ENCODE measurements at regions not wholly inside any gene's neighbourhood (a gene's known extent, or its start where the extent isn't known, plus 50 kb on each side); places are given as distances from the start of the nearest gene placed in this dataset.

DNA sequence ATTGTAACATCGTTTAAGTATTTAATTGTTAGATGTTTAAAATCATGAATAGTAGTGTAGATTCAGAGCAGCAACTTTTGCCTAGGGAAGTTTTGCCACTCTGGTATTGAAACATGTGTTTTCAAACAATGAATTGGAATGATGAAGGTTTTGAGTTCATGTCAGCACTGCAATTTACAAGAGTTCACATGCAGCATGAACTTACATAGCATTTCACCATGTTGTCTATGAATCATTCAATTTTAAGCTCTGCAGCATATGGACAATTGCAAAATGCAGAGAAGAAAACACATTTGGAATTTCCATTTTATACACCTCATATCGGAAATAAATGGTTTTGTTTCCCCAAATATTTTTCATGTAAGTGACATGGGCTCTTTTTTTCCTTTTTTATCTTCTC lies 170.7 kb upstream of the CDKN3 start:
- intact Hi-C loops (cut with micrococcal nuclease): no loop called here
- no peaks in the 10 kb centered on the region for H3K4me1 Mint-ChIP-seq (ENCODE audit: low read depth)
- no peak overlapping the region for H3K27ac Mint-ChIP-seq
- ChIA-PET POLR2A (no interaction called here), CTCF (no interaction called here)
- H3K4me3 Mint-ChIP-seq: no peak overlapping the region
- H3K36me3 Mint-ChIP-seq: no peaks in the 10 kb centered on the region
- H3K27me3 Mint-ChIP-seq: peaks cover 27% of the 10 kb centered on the region
- DNase-seq: no peak
- H3K9me3 Mint-ChIP-seq: no peaks in the 10 kb centered on the region

DNA sequence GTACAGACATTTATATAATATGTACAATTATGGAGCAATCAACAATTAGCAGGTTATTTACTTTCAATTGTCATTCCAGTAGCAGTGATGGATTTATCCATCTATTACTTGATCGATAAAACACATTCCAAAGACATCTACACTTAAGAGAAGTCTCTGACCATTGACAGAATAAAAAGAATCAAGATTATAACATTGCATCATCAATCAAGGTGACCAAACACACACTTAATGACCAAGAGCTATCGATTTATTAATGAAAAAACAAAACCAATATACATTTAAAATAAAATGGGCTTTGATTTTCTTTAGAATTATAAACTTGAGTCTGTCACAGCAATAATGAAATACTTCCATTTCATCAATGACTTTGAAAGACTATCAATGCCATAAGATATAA lies 170.2 kb upstream of the CDKN3 start:
- POLR2A ChIA-PET: no interaction called here
- intact Hi-C loops (cut with micrococcal nuclease): no loop called here
- Mint-ChIP-seq H3K4me3 (no peak overlapping the region), H3K9me3 (no peaks in the 10 kb centered on the region), H3K4me1 (ENCODE audit: low read depth) (no peaks in the 10 kb centered on the region), H3K27me3 (peaks cover 22% of the 10 kb centered on the region), H3K36me3 (no peaks in the 10 kb centered on the region), H3K27ac (no peak overlapping the region)
- DNase-seq: no peak
- CTCF ChIA-PET: no interaction called here

DNA sequence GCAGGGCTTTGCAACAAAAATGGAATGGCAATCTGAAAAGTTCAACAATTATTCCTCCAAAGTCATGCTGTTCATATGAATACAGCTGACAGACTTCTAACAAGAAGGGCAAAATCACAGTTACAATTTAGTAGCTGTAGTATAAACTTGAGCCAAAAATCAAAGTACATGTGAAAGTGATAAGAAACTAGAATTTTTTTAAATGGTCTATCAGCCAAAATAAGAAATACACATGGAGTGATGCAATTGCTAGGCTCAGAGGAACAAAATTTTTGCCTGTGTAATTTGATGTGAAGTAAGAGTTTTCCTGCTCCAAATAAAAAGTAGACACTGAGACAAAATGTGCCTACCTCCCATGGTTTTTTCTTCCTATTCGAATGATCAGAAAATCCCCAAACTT lies 167.7 kb upstream of the CDKN3 start:
- H3K9me3 Mint-ChIP-seq: no peaks in the 10 kb centered on the region
- CTCF ChIA-PET: no interaction called here
- no peak for DNase-seq
- H3K4me1 Mint-ChIP-seq (ENCODE audit: low read depth): no peaks in the 10 kb centered on the region
- H3K27ac Mint-ChIP-seq: no peak overlapping the region
- H3K27me3 Mint-ChIP-seq: peaks cover 7% of the 10 kb centered on the region
- H3K4me3 Mint-ChIP-seq: no peak overlapping the region
- no peaks in the 10 kb centered on the region for H3K36me3 Mint-ChIP-seq
- POLR2A ChIA-PET: no interaction called here
- intact Hi-C loops (cut with micrococcal nuclease): no loop called here

DNA sequence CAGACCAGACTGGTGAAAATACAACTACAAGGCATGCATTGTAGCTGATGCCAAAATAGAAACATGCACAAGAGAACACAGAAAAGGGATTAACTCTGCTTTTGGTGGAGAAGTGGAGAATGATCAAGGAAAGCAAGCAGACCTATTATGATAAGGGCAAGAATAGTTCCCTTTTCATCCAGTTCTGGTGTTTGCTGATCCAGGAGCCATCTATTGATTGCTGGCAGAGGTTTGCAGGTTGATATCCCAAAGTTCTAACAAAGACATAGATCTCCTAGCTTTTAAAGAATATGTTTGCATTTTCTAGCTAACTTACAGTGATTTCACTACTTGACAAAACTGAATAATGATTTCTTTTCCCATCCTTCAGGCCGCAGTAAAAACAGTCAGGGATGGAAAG lies 166.2 kb upstream of the CDKN3 start:
- ChIA-PET POLR2A (no interaction called here), CTCF (no interaction called here)
- intact Hi-C loops (cut with micrococcal nuclease): no loop called here
- Mint-ChIP-seq H3K4me1 (ENCODE audit: low read depth) (no peaks in the 10 kb centered on the region), H3K4me3 (no peak overlapping the region), H3K27ac (no peak overlapping the region), H3K9me3 (no peaks in the 10 kb centered on the region), H3K36me3 (no peaks in the 10 kb centered on the region), H3K27me3 (peaks cover 10% of the 10 kb centered on the region)
- DNase-seq: no peak

DNA sequence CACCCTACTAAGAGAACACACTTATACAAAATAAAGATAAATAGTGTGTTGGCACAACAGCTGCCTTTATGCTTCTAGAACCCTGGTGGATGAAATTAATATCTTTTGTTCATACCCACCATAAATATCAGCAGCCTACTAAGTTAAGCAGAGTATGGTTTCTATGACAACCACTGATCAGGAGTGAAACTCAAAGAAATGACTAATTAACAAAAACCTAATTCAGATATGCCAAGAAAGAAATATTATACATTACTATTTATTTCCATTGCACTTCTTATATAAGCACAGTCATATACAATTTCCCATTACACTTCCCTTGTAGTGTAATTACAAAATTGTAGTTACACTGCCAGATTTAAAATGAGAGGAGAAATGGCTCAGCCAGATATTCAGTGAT lies 164.1 kb upstream of the CDKN3 start:
- CTCF ChIA-PET: no interaction called here
- intact Hi-C loops (cut with micrococcal nuclease): no loop called here

DNA sequence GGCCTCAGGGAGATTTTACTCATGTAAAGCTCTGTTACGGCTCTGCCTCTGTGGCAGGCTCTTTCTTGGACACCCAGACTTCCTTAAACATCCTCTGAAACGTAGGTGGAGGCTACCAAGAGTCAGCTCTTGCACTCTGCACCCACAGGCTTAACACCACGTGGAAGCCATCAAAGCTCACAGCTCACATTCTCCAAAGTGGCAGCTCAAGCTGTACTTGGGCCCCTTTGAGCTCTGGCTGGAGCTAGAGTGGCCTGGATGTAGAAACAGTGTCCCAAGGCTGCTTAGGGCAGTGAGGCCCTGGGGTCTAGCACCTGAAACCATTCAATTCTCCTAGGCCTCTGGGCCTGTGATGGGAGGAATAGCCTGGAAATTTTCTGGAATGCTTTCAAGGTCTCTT lies 155.3 kb upstream of the CDKN3 start:
- H3K36me3 Mint-ChIP-seq: no peaks in the 10 kb centered on the region
- H3K27me3 Mint-ChIP-seq: no peaks in the 10 kb centered on the region
- no peak for DNase-seq
- H3K4me1 Mint-ChIP-seq (ENCODE audit: low read depth): no peaks in the 10 kb centered on the region
- no peak overlapping the region for H3K4me3 Mint-ChIP-seq
- ChIA-PET POLR2A (no interaction called here), CTCF (no interaction called here)
- no peaks in the 10 kb centered on the region for H3K9me3 Mint-ChIP-seq
- no peak overlapping the region for H3K27ac Mint-ChIP-seq
- intact Hi-C loops (cut with micrococcal nuclease): no loop called here

More for the DNA sequence above, 164.1 kb upstream of the CDKN3 start:
- Mint-ChIP-seq H3K9me3 (no peaks in the 10 kb centered on the region), H3K36me3 (no peaks in the 10 kb centered on the region), H3K4me1 (ENCODE audit: low read depth) (no peaks in the 10 kb centered on the region), H3K27ac (no peak overlapping the region), H3K27me3 (peaks cover 8% of the 10 kb centered on the region), H3K4me3 (no peak overlapping the region)
- POLR2A ChIA-PET: no interaction called here
- no peak for DNase-seq

DNA sequence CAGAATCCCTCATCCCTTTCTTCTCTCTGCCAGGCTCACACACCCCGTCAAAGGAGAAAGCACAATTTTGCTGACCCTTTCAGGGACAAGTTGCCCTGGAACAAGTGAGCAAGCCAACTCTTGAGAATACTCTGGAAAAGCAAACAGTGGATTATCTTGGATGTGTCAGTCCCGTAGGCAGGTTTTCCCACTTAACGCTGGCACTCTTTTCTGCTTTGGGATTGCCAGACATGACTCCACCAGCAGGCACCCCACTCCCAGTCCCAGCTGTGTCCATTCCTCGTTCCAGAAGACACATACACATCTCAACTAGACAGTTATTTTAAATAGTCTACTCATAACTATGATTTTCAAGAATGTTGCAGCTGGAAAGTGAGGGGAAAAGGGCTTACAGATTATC lies 145.5 kb upstream of the CDKN3 start:
- Mint-ChIP-seq H3K27ac (no peak overlapping the region), H3K4me3 (no peak overlapping the region), H3K9me3 (no peaks in the 10 kb centered on the region), H3K4me1 (ENCODE audit: low read depth) (peaks cover 6% of the 10 kb centered on the region), H3K27me3 (peaks cover 12% of the 10 kb centered on the region), H3K36me3 (no peaks in the 10 kb centered on the region)
- POLR2A ChIA-PET: no interaction called here
- intact Hi-C loops (cut with micrococcal nuclease): no loop called here
- no peak for DNase-seq
- CTCF ChIA-PET: interaction anchor here (0.6 kb wide), 1 partner anchor 1244 kb away, joined by 4 read pairs; no protein-coding TSS in a partner anchor

DNA sequence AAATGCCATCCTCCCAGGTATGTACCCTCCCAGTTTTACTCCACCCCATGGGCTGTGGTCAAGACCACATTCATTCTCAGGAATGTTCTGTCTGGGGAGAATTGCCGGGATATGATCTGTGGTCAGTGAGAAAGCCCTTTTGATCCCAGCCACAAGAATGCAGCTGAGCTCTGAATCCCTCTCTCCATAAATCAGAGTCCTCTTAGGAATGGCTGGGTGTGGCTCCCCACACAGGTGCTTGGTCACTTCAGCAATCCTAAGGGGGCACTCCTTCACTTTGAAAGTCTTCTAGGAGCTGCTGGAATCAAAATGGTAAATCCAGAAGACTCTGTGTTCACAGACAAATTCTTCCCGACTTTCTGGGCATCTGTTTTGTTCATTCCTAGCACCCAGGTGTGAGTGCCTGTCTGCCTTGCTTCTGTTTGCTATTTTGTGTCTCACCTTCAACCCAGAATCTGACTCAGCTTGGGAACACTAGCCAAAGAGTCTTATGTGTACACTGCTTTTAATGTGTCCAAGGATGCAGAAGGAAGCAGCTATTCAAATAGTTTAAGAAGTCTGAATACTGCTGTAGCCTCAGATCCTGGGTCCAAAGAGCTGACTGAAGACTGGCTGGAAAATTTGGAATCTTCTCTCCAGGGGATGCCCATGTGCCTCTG lies 144.6 kb upstream of the CDKN3 start:
- POLR2A ChIA-PET: no interaction called here
- CTCF ChIA-PET: interaction anchor here (0.6 kb wide), 1 partner anchor 1244 kb away, joined by 4 read pairs; no protein-coding TSS in a partner anchor
- Mint-ChIP-seq H3K27ac (no peak overlapping the region), H3K4me3 (no peak overlapping the region), H3K4me1 (ENCODE audit: low read depth) (peaks cover 6% of the 10 kb centered on the region), H3K36me3 (no peaks in the 10 kb centered on the region), H3K9me3 (no peaks in the 10 kb centered on the region), H3K27me3 (peaks cover 12% of the 10 kb centered on the region)
- intact Hi-C loops (cut with micrococcal nuclease): no loop called here
- DNase-seq: no peak

DNA sequence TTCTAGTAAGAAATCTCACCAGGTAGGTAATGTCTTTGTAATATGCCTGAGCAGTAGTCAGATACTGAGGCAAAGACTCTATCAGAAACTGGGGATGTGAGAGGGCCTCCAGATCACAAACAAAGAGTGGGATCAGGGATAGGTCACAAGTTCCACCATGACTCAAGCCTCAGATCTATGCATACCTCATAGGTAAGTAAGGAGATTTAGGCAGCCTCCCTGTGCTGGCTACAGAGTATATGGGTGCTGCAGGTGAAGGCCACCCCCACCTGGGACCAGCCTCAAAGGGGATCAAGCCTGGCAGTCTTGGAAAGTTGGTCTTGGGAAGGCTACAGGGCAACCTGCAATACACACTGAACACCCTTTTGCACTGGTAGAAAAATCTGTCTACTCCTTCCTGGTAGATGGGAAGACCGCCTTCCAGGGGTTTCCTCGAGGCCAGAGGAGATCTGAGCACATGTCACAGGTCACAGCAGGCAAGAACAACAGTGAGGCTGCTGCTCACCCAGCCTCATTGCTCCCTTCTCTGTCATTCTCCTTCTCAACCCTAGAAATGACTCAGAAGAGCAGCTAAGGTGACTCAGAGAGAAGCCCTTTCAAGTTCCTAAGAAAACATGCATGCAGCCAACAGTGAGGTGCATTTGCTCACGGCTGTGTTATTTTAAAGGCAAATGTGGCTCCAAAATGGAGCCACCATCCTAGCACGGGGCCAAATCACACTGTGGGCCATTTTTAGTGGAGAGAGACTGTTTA lies 143.4 kb upstream of the CDKN3 start:
- intact Hi-C loops (cut with micrococcal nuclease): no loop called here
- Mint-ChIP-seq H3K4me1 (ENCODE audit: low read depth) (peaks cover 6% of the 10 kb centered on the region), H3K4me3 (no peak overlapping the region), H3K36me3 (no peaks in the 10 kb centered on the region), H3K9me3 (no peaks in the 10 kb centered on the region), H3K27ac (no peak overlapping the region), H3K27me3 (peaks cover 12% of the 10 kb centered on the region)
- ChIA-PET POLR2A (no interaction called here), CTCF (interaction anchor here (1.5 to 1.8 kb wide), 2 partner anchors 76 to 95 kb away, joined by 3 to 4 read pairs; no protein-coding TSS in a partner anchor)
- peak; percentile 37 for DNase-seq

DNA sequence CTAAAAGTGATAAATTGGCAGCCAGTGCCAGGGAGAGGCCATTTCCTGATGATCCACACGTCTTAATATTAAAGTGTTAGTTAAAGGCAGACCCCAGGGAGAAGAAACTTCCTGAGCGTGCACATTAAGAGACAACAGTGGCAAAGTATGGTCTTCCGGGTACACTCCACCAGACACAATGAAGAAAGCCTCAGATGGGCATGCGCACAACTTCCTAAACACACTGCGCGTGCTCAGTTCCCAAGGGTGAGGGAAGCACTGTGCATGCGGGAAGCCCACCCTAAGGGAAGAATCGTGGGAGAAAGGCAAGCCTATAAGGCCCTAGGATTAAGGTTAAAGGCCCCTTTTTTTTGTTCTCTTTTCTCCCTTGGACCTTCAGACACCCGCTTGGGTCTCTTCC lies 140.7 kb upstream of the CDKN3 start:
- Mint-ChIP-seq H3K27me3 (peaks cover 12% of the 10 kb centered on the region), H3K4me1 (ENCODE audit: low read depth) (peaks cover 6% of the 10 kb centered on the region), H3K4me3 (no peak overlapping the region), H3K9me3 (no peaks in the 10 kb centered on the region), H3K36me3 (no peaks in the 10 kb centered on the region), H3K27ac (no peak overlapping the region)
- intact Hi-C loops (cut with micrococcal nuclease): no loop called here
- ChIA-PET POLR2A (no interaction called here), CTCF (no interaction called here)
- DNase-seq: no peak

DNA sequence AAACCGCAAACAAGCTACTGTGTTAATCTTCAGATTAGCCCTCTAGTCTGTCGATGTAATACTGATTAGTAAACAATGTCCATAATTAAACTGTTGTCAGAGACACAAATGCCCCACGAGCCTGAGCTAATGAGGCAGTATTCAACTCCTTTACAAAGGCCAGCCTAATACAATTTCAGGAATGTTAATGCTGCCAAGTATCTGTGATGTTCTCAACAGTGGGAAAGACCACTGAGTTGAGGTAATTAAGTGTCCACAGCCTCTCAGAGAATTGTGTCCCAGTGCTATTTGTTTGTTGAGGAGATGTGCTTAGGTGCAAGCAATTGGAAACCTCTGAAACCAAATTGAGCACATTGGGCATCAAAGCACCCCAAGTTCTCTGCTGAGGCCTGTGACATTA lies 139.4 kb upstream of the CDKN3 start:
- intact Hi-C loops (cut with micrococcal nuclease): no loop called here
- H3K4me1 Mint-ChIP-seq (ENCODE audit: low read depth): peaks cover 6% of the 10 kb centered on the region
- POLR2A ChIA-PET: no interaction called here
- H3K9me3 Mint-ChIP-seq: no peaks in the 10 kb centered on the region
- H3K27me3 Mint-ChIP-seq: peaks cover 10% of the 10 kb centered on the region
- no peak overlapping the region for H3K27ac Mint-ChIP-seq
- no peak for DNase-seq
- CTCF ChIA-PET: no interaction called here
- H3K4me3 Mint-ChIP-seq: no peak overlapping the region
- H3K36me3 Mint-ChIP-seq: no peaks in the 10 kb centered on the region

DNA sequence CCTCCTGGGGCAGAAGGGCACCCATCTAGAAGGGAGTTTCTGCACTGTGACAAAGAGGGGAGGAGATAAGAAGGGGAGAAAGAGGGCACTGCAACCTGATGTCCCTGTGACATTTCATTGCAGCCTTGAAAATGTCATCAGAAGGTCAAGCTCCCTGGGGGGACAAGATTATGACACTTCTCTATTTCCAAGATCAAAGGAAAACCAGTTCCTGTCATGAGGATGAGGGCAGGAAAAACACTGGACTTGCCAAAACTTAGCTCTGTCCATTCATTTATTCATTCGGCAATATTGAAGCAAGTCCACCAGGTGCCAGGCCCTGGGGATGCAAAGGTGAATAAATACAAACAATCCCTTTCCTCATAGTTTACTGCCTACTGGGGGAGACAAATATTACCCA lies 138.4 kb upstream of the CDKN3 start:
- Mint-ChIP-seq H3K9me3 (no peaks in the 10 kb centered on the region), H3K36me3 (no peaks in the 10 kb centered on the region), H3K4me3 (no peak overlapping the region), H3K4me1 (ENCODE audit: low read depth) (peaks cover 3% of the 10 kb centered on the region), H3K27ac (no peak overlapping the region), H3K27me3 (peaks cover 10% of the 10 kb centered on the region)
- ChIA-PET CTCF (no interaction called here), POLR2A (interaction anchor here (0.7 kb wide), 1 partner anchor 27 kb away, joined by 3 read pairs; no protein-coding TSS in a partner anchor)
- intact Hi-C loops (cut with micrococcal nuclease): no loop called here
- DNase-seq: no peak

DNA sequence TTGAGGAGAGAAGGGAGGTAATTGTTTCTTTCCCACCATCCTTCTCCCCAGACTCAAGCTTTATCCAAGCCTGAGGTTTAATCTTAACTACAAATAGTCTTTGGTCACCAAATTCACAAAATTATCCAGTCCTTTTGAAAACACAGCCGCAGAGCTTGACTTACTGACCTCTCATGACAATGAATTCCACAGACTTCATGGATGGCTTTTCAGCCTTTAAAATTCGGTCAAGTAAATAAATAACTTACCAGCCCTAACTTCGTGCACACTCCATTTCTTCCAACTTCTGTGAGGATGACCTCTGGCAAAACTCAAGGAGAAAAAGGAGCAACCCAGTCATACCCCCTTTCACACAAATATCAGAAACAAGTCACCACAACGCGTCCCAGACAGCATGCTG lies 137.0 kb upstream of the CDKN3 start:
- no peak for DNase-seq
- Mint-ChIP-seq H3K27me3 (peaks cover 10% of the 10 kb centered on the region), H3K4me3 (no peak overlapping the region), H3K4me1 (ENCODE audit: low read depth) (no peaks in the 10 kb centered on the region), H3K9me3 (no peaks in the 10 kb centered on the region), H3K36me3 (no peaks in the 10 kb centered on the region), H3K27ac (no peak overlapping the region)
- ChIA-PET CTCF (interaction anchor here (0.7 kb wide), 1 partner anchor 1249 kb away, joined by 3 read pairs; no protein-coding TSS in a partner anchor), POLR2A (no interaction called here)
- intact Hi-C loops (cut with micrococcal nuclease): no loop called here

Measured in activated CD4-positive, alpha-beta memory T cell treated with anti-CD3 and anti-CD28 coated beads for 36 hours (primary cell).